ENCODE measurements at regions not wholly inside any gene's neighbourhood (a gene's known extent, or its start where the extent isn't known, plus 50 kb on each side); places are given as distances from the start of the nearest gene placed in this dataset.

DNA sequence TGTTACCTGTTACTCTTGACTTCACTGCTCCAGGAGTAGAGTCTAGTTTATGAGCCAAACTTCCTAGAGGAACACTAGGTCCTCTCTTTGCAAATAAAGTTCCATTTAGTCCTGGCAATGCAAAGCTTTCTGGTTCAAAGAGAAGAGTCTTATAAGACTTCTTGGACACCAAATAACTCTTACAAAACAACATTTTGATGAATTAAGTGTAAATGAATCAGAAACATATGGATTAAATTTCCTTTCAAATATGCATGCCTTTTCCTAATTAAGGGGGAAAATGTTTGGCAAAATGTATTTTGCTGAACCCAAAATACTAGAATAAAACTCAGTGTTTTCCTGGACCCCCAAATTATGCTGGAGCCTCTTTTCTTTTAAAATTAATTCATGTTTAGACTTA lies 388.0 kb downstream of the FGF10 start:
- H3K27ac ChIP-seq = peak overlapping the region; percentile 17; the same call in 1 of the 2 replicates
- TF ChIP-seq, protein P1, sequence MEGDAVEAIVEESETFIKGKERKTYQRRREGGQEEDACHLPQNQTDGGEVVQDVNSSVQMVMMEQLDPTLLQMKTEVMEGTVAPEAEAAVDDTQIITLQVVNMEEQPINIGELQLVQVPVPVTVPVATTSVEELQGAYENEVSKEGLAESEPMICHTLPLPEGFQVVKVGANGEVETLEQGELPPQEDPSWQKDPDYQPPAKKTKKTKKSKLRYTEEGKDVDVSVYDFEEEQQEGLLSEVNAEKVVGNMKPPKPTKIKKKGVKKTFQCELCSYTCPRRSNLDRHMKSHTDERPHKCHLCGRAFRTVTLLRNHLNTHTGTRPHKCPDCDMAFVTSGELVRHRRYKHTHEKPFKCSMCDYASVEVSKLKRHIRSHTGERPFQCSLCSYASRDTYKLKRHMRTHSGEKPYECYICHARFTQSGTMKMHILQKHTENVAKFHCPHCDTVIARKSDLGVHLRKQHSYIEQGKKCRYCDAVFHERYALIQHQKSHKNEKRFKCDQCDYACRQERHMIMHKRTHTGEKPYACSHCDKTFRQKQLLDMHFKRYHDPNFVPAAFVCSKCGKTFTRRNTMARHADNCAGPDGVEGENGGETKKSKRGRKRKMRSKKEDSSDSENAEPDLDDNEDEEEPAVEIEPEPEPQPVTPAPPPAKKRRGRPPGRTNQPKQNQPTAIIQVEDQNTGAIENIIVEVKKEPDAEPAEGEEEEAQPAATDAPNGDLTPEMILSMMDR (conservative IDR thresholded peaks at IDR 0.05) = no peak

DNA sequence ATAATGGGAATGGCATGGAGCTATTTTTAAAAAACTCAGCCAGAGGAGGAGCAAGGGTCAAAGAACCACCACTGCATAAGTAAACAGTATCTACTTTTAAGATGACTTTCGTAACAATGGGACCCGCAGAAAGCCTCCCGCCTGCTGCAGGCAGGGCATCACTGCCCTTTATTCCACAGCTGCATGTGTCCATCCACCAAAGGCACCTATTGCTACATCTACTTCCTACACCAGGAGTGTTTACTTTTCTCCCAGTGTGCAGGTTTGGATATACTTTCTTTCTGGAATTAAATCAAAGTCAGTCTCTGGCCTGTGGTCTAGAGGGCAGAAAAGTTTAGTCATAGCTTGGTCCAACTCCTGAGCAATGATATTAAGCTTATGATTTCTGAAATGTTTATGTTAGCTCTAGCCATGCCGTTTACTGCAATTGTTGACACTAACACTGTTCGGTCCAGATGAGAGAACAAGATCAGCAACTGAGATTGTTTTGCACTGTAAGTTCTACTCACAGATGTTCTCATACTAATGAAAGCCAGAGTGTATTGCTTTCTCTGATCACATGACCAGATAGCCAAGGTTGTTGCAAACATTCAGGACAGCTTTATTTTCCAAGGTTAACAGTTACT lies 391.5 kb downstream of the FGF10 start:
- TF ChIP-seq, protein P1 (conservative IDR thresholded peaks at IDR 0.05) = no peak
- no peak overlapping the region for H3K27ac ChIP-seq

DNA sequence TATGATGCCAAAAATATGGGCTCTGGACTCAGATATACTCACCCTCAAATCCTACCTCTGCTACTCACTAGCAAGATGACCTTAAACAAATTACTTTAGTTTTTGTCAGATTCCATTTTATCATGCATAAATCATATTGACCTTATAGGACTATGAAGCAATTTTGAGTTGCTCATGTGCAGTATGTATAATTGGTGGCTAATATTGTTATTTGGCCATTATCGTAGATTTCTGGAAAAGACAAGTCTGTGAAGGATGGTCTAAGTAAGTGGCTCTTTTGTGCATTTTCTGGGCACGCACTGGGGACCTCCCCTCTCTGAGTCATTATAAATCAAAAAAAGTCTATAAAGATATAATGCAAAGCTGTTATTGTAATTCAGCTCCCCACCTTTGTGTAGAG lies 393.0 kb downstream of the FGF10 start:
- no peak overlapping the region for H3K27ac ChIP-seq
- TF ChIP-seq, protein P1 (conservative IDR thresholded peaks at IDR 0.05) = no peak

- TF ChIP-seq, protein P1 (conservative IDR thresholded peaks at IDR 0.05) = no peak
- no peak overlapping the region for H3K27ac ChIP-seq
Measured at GRCh38 chr5:43994352-43994708, 391.4 kb downstream of the NNT start.

GRCh38 chr5:43993634-43994351 lies 390.8 kb downstream of the NNT start:
- TF ChIP-seq, protein P1 (conservative IDR thresholded peaks at IDR 0.05) = no peak
- H3K27ac ChIP-seq = no peak overlapping the region

DNA sequence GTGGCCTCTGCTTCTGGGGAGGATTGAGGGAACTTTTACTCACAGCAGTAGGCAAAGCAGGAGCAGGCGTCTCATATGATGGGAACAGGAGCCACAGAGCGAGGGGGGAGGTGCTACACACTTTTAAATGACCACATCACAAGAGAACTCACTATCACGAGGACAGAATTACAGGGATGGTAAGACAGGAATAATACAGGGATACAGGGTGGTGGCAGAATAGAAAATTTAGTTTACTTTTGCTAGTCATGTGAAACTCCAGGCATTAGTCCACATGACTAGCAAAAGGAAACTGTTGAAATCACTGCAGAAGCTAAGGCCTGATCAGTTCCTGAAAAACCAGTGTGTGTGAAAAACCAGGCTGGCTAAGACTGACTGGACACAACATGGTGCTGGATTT lies 382.4 kb downstream of the NNT start:
- TF ChIP-seq, protein P1 (conservative IDR thresholded peaks at IDR 0.05) = no peak
- no peak overlapping the region for H3K27ac ChIP-seq

DNA sequence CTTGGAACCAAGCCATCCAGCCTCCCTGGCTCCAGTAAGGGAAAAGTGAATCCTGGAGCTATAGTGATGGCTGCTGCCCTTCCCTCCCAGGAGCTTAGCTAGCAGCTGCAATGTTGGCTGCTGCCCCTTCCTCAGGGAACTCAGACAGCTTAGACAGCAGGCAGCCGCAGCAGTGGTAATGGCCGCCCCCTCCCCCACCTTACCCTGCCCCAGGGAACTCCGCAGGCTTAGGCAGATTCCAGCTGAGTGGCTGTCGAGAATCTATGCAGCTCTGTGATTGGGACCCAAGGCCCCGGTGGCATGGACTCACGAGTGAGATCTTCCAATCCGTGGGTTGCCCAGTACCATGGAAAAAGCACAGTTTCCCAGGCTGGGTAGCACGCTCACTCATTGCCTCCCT lies 378.6 kb downstream of the NNT start:
- TF ChIP-seq, protein P1 (conservative IDR thresholded peaks at IDR 0.05) = no peak

More for the DNA sequence above, 378.6 kb downstream of the NNT start:
- no peak overlapping the region for H3K27ac ChIP-seq

Measured in VCaP (cell line).